ENCODE measurements at regions not wholly inside any gene's neighbourhood (a gene's known extent, or its start where the extent isn't known, plus 50 kb on each side); places are given as distances from the start of the nearest gene placed in this dataset.

DNA sequence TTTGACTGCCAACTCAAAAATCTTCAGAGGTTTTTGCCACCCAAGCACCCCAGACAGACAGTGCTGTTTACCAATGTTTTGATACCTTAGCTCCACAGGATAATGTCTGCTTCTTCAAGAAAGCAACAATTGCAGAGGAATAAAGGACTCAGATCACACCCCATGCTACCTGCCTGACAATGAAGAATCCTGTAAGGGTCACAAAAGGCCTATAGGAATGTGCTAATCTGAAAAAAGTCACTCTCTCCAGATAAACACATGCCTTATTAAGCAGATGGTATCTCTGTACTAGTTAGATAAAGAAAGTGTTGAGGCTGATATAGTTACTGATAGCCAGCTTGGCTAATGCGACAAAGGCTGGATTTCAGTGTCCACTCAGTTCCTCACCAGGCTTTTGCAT lies 1076.7 kb upstream of the SORCS1 start:
- TF ChIP-seq, protein P1, sequence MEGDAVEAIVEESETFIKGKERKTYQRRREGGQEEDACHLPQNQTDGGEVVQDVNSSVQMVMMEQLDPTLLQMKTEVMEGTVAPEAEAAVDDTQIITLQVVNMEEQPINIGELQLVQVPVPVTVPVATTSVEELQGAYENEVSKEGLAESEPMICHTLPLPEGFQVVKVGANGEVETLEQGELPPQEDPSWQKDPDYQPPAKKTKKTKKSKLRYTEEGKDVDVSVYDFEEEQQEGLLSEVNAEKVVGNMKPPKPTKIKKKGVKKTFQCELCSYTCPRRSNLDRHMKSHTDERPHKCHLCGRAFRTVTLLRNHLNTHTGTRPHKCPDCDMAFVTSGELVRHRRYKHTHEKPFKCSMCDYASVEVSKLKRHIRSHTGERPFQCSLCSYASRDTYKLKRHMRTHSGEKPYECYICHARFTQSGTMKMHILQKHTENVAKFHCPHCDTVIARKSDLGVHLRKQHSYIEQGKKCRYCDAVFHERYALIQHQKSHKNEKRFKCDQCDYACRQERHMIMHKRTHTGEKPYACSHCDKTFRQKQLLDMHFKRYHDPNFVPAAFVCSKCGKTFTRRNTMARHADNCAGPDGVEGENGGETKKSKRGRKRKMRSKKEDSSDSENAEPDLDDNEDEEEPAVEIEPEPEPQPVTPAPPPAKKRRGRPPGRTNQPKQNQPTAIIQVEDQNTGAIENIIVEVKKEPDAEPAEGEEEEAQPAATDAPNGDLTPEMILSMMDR (IDR thresholded peaks at IDR 0.05), result no peak
- Mint-ChIP-seq H3K27me3 (no peaks in the 10 kb centered on the region), H3K9me3 (peaks cover 7% of the 10 kb centered on the region), H3K27ac (no peak overlapping the region), H3K36me3 (ENCODE audit: low read depth) (no peaks in the 10 kb centered on the region), H3K4me3 (no peak overlapping the region), H3K4me1 (no peaks in the 10 kb centered on the region)
- CTCF ChIA-PET, result no interaction called here
- intact Hi-C loops (cut with micrococcal nuclease), result no loop called here
- no peak for DNase-seq
- POLR2A ChIA-PET, result no interaction called here
- no peak for ATAC-seq (ENCODE audit: low read depth)

GRCh38 chr10:108238261-108238660 lies 1073.8 kb upstream of the SORCS1 start:
- ChIA-PET POLR2A (no interaction called here), CTCF (no interaction called here)
- Mint-ChIP-seq H3K4me1 (no peaks in the 10 kb centered on the region), H3K36me3 (ENCODE audit: low read depth) (no peaks in the 10 kb centered on the region), H3K27me3 (no peaks in the 10 kb centered on the region), H3K9me3 (peaks cover 2% of the 10 kb centered on the region), H3K27ac (no peak overlapping the region), H3K4me3 (no peak overlapping the region)
- DNase-seq (no peak), ATAC-seq (ENCODE audit: low read depth) (no peak)
- TF ChIP-seq, protein P1 (IDR thresholded peaks at IDR 0.05), result no peak
- intact Hi-C loops (cut with micrococcal nuclease), result no loop called here

DNA sequence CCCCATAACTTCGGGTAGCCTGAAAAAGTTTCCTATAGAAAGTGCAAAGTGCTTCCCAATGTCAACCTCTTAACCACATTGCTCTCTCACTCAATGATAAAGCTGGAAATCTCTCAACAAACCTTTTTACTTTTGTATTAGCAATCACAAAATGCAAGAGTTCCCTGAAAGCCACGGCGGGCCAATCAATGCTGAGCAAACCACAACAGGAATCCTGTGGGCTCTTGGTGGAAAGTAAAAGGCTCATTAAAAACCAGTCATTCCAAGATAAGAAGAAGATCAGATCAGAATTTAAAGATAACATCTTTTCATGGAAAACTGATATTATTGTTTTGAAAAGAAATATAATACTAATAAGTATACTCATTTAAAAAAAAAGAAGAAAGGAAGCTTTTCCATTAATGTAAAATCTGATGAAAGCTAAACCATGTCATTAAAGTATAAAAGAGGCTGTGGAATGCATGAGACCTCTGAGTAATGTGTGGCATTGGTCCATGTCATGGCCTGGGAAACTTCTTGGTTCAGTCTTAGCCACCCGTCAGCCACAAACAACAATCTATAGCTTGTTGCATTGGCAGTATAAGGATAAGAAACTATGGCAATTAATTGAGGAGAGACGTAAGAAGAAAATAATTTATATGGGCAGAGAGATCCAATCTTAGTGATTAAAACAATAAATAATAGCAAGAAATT lies 1066.1 kb upstream of the SORCS1 start:
- intact Hi-C loops (cut with micrococcal nuclease), result no loop called here
- no peak for DNase-seq
- H3K27ac Mint-ChIP-seq, result no peak overlapping the region
- no peaks in the 10 kb centered on the region for H3K36me3 Mint-ChIP-seq (ENCODE audit: low read depth)
- no peaks in the 10 kb centered on the region for H3K9me3 Mint-ChIP-seq
- TF ChIP-seq, protein P1 (IDR thresholded peaks at IDR 0.05), result no peak
- ChIA-PET CTCF (no interaction called here), POLR2A (no interaction called here)
- no peaks in the 10 kb centered on the region for H3K4me1 Mint-ChIP-seq
- no peak overlapping the region for H3K4me3 Mint-ChIP-seq
- H3K27me3 Mint-ChIP-seq, result no peaks in the 10 kb centered on the region
- no peak for ATAC-seq (ENCODE audit: low read depth)

- Mint-ChIP-seq H3K27me3 (no peaks in the 10 kb centered on the region), H3K9me3 (peaks cover 7% of the 10 kb centered on the region), H3K36me3 (ENCODE audit: low read depth) (no peaks in the 10 kb centered on the region), H3K4me3 (no peak overlapping the region), H3K4me1 (no peaks in the 10 kb centered on the region), H3K27ac (no peak overlapping the region)
- DNase-seq, result no peak
- CTCF ChIA-PET, result no interaction called here
- intact Hi-C loops (cut with micrococcal nuclease), result no loop called here
- no peak for ATAC-seq (ENCODE audit: low read depth)
- POLR2A ChIA-PET, result no interaction called here
- TF ChIP-seq, protein P1 (IDR thresholded peaks at IDR 0.05), result no peak
Measured at GRCh38 chr10:108208732-108209131, 1044.2 kb upstream of the SORCS1 start.

DNA sequence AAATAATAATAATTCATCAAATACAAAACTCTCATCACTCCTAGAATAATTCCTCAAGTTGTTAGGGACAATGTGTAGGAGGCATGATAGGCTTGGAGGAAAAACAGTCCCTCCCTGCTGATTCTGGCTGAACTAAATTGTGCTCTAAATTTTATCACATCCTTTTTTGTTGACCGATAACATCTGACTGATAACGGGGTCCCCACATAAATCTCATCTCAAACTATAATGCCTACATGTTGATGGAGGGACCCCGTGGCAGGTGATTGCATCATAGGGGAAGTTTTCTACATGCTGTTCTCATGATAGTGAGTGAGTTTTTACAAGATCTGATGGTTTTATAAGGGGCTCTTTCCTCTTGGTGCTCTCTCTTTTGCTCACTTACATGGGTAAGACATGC lies 1043.5 kb upstream of the SORCS1 start:
- Mint-ChIP-seq H3K4me1 (no peaks in the 10 kb centered on the region), H3K27ac (no peak overlapping the region), H3K36me3 (ENCODE audit: low read depth) (no peaks in the 10 kb centered on the region), H3K4me3 (no peak overlapping the region), H3K9me3 (peaks cover 7% of the 10 kb centered on the region), H3K27me3 (no peaks in the 10 kb centered on the region)
- ChIA-PET CTCF (no interaction called here), POLR2A (no interaction called here)
- no peak for ATAC-seq (ENCODE audit: low read depth)
- DNase-seq, result no peak
- TF ChIP-seq, protein P1 (IDR thresholded peaks at IDR 0.05), result no peak
- intact Hi-C loops (cut with micrococcal nuclease), result no loop called here
